Inferior parietal cortex (tissue), 1 donor: ENCODE measurements at regions not wholly inside any gene's neighbourhood (a gene's known extent, or its start where the extent isn't known, plus 50 kb on each side); places are given as distances from the start of the nearest gene placed in this dataset.
A peak's percentile ranks its signal among the peaks of the same experiment; 100 is the strongest.

Source experiments
- DNase-seq: peaks from one replicate; pipeline ENCODE4 v3.0.0-alpha.2; 2016; ENCODE audit errors: extremely low spot score

DNA sequence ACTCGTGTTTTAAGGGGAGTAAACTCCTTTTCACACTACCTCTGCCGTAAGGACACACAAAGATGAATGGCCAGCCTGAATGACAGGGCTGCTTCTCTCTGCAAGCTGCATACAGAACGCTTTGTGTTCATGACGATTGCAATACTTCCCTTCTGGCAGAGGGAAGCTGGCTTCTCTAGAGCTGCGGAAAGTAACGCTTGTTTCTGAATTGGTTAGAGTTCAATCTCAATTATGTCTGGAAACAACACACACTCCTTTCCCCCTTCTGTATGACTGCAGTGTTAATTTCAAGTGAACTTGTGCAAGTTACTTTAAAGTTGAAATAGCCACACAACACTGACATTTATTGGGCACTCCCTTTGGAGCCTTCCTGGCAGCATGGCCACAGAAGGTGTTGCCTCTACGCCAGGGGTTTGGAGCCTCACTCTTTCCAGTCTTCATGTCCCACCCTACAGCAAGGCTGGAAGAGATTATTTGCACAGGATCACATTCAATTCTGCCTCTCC lies 242.6 kb downstream of the NDFIP2 start:
- peak; percentile 47 for DNase-seq

DNA sequence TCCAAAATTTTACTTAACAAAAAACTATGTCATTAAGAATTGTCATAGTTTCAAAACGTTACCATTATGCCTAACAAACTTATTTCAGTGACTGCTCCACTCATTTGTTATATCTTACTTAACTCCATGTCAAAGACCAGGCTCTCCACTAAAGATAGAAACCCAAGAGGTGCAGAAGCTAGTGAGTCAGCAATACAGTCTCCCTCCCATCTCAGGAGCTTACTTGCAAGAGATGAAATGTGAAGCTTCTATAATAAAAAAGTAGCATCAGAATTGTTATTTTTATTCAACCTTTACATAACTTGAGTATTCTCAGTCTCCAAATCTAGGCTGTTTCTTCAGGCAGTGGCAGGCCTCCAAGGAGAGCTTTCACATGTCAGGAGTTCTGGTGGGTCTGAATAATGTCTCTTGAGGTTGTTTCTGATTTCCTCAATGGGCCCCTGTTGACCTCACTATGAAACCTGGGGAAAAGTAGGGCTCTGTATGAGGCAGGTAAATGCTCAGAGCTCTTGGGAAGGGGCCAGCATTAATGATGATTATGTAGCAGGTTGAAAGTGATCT lies 242.0 kb downstream of the NDFIP2 start:
- DNase-seq = peak; percentile 46

DNA sequence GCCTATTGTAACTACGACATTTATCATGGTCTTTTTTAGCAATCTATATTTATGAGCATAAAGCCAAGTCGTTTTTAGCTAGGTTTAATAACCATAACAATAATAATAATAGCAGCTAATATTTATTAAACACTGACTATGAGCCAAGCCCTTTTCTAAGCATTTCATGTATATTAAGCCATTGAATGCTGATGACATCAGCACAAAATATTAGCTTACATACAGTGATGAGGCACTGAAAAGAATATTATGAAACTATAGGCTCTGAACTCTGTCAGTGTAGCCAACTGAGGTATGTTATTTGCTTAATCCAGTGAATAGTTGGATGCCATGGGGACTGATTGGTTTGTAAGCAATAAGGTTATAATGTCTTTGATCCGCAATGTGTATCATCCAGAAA lies 235.2 kb downstream of the NDFIP2 start:
- DNase-seq = no peak

DNA sequence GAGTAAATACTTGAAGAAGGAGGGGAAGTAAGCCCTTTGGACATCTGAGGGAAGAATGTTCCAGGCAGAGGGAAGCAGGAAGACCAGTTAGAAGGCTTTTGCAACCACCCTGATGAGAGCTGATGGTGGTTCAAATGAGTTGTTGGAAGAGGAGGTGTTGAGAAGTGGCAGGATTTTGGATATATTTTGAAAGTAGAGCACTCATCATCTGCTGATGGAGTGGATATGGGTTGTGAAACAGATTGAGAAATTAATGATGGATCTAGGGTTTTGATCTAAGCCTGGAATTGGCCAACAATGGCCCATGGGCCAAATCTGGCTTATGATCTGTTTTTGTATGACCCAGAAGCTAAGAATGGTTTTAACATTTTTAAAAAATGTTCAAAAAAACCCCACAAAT lies 230.7 kb downstream of the NDFIP2 start:
- DNase-seq = no peak

DNA sequence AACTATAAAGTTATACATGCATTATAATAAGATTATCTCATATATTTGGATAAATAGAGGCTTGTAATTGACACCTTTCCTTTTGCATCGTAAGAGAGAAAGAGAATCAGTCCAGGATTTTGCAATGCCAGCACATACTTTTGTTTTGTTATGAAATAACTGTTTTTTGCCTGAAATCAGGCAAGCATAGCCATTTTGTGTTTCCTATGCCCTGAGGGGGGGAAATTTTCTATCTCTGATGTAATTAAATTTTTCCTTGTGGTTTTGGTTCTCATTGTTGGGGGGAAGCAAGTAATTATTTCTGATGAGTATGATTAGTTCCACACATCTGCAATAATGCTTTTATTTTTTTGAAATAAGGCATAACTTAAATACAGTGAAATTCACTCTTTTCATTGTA lies 229.4 kb downstream of the NDFIP2 start:
- DNase-seq = no peak

DNA sequence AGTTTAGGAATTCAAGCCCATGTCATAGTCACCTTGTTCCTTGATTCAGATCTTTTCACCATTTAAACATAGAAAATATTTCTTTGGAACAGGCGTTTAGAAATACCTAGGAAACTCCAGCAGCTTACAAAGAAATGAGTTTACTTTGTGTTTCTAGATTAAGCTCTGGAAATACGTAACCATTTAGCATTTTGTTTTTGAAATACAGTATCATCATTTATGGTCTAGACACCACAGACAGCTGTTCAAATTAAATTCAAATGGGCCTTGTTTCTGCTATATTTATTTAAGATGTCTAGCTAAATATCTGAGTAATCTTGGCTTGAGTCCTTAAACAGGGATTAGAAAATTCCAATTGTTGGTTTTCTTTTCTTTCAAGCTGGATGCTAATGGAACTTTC lies 228.5 kb downstream of the NDFIP2 start:
- DNase-seq = no peak

DNA sequence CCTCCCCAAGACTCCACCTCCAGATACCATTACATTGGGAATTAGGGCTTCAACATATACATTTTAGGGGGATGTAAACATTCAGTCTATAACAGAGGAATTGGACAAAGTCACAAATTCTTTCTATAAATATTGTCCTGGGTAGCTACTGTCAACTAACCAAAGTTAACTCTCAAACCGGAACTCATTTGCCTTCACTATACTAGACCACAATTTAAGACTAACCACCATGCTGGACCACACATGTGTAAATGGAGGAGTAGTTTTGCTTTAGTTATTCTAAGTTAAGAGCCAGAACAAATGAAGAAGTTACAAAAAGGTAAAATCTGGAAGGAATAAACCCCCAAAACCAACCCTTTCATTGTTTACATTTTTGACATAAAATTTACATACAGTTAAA lies 222.8 kb downstream of the NDFIP2 start:
- no peak for DNase-seq

DNA sequence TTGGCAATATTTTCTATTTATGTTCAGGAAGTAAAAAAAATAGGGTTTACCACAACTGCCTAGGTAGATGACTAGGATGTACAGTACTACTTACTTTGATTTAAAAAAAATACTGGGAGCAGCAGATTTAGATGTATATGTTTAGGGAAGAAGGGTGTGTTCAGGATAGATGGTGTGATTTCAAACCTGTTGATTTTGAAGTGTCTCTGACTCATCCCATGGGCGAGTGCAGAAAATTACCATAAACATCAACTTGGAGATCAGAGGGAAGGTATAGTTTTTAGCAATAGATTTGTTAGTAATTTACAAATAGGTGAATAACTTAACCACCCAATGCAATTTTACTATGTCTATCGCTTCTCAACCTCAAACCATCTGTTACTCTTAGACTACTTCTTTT lies 214.8 kb downstream of the NDFIP2 start:
- no peak for DNase-seq

DNA sequence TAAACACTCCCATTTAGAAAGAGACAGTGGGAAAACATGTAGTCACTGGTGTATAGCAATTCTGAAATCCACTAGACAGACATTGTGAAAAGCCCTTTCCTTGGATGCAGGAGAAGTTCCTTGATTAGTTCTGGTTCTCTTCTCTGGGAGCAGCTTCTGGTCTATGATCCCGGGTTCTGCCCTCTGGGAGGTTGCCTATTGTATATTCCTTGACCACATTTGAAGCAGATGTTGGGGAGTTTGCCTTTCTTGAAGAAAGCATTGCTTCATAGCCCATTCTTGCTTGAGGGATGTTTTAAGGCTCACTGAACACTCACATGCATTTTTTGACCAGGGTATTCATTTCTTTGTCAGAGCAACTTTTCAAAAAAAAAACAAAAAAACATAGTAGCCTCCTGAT lies 211.9 kb downstream of the NDFIP2 start:
- DNase-seq = no peak

DNA sequence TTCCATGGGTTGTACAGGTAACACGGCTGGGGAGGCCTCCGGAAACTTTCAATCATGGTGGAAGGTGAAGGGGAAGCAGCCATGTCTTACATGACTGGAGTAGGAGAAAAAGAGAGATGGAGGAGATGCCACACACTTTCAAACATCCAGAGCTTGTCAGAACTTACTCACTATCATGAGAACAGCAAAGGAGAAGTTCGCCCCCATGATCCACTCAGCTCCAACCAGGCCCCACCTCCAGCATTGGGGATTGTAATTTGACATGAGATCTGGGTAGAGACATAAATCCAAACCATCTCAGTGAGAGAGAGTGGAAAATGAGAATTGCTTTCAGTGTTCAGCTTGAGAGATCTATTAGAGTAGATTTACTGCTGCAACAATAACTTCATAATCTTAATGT lies 210.9 kb downstream of the NDFIP2 start:
- no peak for DNase-seq

DNA sequence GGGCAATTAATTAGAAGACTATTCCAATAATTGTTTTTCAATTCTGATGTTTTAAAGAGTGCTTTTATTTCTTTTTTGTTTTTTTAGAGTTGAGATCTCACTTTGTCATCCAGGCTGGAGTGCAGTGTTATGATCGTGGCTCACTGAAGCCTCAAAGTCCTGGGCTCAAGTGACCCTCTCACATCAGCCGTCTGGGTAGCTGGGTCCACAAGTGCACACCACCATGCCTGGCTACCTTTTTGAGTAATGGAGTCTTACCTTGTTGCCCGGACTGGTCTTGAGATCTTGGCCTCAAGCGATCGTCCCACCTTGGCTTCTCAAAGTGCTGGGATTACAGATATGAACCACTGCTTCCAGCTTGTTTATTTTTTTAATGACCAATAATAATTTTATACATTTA lies 207.8 kb downstream of the NDFIP2 start:
- DNase-seq = no peak

DNA sequence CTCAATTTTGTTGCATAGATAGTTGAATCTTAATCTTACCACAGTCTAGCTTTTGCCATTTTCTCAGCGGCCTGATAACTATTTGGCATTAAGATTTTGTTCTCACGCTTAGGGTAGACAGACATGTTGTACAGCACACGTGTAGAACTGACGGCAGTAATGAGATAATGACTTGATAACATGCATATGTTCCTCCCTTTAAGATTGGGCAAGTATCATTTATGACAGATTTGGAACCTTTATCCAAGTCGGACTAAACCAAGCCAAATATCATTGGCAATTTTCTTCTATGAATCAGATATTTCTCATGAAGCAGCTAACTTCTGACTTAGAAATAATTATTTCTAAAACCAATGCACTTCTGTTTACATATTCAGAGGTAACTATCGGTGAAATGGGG lies 205.5 kb downstream of the NDFIP2 start:
- DNase-seq = no peak

DNA sequence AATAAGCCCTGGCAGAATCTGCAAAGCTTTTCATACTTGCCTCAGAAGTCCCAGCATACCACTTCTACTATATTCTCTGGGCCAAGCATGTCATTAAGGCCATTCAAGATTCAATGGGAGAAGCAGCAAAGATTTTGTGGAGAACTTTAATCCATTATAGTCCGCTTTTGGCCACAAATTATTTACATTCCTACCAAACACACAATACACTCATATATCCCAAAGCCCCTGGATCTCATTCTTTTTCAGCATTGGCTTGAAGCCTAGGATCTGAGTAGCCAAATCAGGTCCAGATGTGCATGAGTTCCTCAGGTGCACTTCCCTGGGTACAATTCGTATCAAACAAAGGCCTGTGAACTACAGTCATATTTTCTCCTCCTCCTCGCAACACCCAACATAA lies 203.4 kb downstream of the NDFIP2 start:
- DNase-seq = no peak

DNA sequence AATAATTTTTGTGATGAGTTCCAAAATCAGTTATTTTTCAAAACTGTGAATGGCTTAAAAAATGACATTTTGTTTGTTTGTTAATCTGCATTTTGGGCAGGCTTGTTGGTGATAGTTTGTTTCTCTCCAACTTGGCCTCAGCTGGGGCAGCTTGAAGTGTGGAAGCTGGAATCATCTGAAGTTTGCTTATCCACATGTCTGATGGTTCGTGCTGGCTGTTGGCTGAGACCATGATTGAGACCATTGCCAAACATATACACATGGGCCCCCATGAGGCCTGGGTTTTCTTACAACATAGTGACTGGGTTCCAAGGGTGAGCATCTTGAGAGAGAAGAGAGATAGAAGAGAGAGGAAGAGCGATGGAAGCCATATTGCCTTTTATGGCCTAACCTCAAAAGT lies 201.2 kb downstream of the NDFIP2 start:
- no peak for DNase-seq

DNA sequence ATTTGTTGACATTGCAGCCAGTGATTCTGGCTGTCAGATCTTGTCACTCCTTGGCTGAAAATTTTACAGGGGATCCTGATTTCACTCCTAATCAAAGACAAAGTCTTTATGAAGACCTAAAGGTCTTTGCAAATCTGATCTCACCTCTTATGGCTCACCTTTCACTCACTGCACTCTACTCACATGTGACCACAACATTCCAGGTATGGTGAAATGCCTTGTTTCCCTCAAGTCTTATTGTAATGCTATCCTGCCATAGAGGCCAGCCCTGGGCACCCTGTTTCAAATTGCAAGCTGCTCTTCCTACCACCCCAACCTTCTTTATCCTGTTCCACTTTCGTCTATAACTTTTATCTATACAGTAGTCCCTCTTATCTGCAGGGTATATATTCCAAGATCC lies 200.1 kb downstream of the NDFIP2 start:
- no peak for DNase-seq

DNA sequence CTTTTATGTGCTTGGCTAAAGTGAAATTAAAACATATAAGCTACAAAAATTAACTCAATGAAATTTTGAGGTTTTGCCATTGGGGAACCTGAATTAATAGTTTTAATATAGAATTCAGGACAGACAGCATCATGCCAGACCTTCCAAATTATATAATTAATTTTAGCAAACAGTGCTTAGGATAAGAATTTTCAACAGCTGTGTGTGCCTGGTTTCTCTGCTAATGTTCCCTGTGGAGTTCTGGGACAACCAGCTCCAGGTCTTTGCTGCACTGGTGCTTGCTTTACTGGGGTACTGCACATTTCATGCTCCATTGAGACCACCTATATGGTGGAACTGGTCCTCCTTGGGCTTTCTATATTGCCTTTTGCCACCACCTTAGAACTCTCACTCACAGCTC lies 199.5 kb downstream of the NDFIP2 start:
- no peak for DNase-seq

DNA sequence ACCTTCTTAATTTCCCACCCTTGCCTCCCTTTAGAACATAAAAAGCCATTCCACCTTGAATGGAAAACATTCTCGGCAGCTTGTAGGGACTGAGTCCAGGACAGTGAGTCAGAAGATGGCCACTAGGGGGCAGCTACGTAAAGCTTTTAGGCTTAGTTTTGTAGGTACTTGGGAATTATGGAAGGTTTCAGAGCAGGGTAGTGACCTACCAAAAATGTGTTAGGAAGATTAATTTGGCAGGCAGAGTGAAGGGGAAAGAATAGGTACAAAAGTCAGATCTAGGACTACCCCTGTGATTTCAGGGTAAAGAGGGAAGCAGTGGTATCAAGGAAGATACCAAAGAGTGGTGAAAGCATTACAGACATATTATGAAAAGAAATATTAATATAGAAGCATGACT lies 198.4 kb downstream of the NDFIP2 start:
- DNase-seq = peak; percentile 68

DNA sequence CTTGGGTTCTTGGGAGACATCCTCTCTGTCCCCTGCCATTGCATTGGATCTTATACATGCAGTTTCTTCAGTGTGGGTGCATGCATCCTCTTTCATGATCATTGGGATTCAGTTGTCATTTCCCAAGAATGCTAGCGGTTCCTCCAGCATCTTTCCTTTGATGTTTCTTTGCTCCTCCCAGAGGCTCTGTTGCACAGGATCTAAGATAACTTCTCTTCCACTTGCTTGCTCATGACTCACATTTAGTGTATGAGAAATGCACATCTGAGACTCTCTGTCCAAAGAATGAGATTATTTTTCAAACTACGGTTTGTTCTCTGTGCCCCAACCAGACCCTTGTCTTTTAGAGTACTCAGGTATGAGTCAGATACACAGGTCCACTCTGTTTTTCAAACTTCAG lies 197.1 kb downstream of the NDFIP2 start:
- no peak for DNase-seq

DNA sequence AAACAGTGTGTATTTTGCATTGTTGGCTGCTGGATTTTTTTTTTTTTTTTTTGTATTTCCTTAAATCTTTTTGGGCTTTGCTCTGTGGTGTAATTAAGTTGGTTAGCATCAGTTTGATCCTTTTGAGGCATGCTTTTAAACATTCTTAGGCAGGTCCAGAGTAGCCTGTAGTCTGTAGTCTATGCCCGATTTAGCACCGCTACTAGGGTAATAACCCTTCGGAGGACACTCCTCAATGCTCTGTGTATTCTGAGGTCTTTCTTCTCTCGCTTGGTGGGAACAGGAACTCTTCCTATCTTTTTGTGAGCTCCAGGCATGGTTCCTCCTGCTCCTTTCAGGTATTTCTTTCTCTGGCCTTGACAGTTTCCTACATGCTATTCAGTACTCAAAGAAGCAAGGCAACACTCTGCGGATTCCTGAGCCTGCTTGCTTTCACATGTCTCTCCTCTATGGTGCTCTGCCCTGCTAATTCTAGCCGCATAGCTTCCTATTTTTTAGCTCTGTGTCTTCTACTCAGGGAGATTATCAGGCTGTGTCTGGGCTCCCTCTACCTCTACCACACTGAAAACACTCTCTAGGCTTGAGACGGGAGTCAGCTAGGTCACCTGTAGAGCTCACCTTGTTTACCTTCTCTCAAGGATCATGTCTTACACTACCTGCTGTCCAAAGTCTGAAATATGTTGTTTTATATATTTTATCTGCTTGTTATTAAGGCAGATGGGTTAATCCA lies 195.1 kb downstream of the NDFIP2 start:
- no peak for DNase-seq

DNA sequence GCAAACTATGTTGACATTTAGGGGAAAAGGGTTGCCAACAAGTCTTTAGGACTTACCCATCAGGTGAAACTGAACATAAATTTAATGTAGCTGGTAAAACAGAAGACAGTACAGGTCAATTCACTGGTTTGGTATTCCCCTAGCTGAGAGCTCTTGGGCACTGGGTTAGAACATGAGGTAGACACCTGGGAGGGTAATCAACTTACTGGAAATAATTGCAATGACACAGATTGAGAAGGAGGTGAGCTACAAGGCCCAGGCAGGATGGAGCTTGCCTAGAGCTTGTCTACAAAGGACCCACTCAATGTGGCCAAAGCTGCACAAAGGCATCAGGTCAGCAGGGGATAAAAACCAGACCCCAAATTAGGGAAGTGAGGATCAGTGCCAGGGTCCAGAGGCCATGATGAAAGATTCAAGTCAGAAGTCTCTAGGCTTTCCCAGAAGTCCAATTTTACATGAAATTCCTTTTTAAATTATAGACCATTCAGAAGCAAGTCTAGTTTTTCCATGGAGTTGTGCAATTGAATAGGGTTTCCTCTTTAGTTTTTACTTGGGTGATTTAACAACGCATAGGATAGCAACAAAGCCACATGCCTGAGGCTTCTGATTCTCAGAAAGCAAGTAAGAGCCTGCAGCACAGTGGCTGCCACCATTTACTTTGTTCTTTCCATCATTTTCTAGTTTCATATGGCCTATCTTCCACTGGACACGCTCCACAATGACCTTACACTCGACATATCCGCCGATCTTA lies 194.0 kb downstream of the NDFIP2 start:
- no peak for DNase-seq

DNA sequence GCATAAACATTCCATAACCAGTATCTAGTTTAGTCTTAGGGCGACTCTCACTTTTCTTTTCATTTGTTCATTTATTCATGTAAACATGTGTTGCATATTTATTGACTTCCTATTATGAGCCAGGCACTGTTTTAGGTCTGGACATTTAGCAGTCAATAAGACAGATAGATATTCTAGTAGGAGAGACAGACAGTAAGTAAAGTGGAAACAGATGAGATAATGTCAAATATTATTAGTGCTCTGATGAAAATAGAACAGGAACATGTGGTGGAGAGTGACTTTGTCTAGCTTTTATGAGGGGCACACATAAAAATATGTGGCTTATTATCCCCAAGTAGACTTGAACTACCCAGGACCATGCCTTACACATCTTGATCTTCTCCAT lies 193.0 kb downstream of the NDFIP2 start:
- no peak for DNase-seq

DNA sequence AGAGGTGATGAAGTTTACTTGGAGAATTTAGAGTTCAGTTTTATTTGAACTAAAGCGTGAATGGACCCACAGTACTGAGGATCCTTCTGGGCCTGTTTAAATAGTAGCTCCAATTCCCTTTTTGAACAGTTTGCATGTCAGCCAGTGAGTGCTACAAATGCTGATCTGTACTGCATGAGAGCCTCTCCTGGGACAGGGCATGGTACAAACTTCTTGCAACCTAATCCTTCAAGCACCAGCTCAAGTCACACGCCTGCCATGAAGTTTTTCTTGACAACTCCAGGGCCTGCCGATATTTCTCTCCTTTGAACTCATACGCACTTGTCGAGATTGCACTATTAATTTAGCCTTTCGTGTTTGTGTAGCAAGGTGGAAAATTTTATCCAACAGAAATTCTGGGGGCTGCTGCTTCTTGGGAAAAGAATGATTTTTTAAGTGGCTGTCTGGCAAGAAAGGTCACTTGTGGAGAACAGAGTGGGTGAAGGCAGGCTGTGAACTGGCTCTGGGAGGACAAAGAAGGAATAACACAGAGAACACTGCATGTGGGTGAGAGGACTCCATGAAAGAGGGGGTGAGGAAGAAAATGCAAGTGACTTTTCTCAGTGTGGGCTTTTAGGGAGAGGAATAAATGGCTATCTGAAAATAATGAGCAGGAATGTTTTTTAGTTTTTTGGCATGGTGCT lies 192.5 kb downstream of the NDFIP2 start:
- no peak for DNase-seq

DNA sequence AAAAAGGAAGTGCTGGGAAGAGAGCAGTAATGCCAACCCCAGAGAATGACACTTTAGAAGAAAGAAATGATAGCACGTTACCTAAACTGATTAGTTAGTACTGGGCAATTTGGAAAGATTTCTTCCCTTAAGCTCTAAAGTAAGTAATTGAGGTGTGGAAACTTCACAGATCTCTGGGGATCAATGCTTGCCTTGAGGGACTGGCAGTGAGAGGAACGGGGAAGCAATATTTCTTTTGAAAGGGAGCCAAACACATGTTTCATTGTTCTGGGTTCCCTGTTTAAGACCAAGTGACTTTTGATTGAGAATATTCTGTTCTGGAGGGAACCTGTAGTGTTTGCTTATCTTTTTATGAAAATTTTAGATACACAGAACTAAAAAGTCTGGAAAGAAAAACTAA lies 190.5 kb downstream of the NDFIP2 start:
- no peak for DNase-seq
